ENCODE measurements at regions not wholly inside any gene's neighbourhood (a gene's known extent, or its start where the extent isn't known, plus 50 kb on each side); places are given as distances from the start of the nearest gene placed in this dataset.
"Not testable (repeated sequence)": the region's sequence is repeated elsewhere in the genome, so short reads cannot be mapped to it uniquely, and the experiment has no call there.

- H3K27me3 Mint-ChIP-seq = no peaks in the 10 kb centered on the region
- Histone ChIP-seq H3K4me1 (ENCODE audit: control insufficient read depth, insufficient read depth, low read length, poor library complexity, severe bottlenecking) (no peaks in the 10 kb centered on the region), H3K27ac (ENCODE audit: insufficient read depth, low read length, poor library complexity, severe bottlenecking) (no peak overlapping the region), H3K27me3 (ENCODE audit: control insufficient read depth, insufficient read depth, low read length) (no peaks in the 10 kb centered on the region), H3K36me3 (ENCODE audit: control insufficient read depth, insufficient read depth, low read length) (no peaks in the 10 kb centered on the region), H3K9me3 (ENCODE audit: control insufficient read depth in 2 of 2, low read length in 2 of 2) (peaks cover 0 to 6% of the 10 kb centered on the region in 2 experiments), H3K4me3 (ENCODE audit: low read depth, low read length) (no peak overlapping the region)
- H3K4me1 Mint-ChIP-seq = no peaks in the 10 kb centered on the region
- H3K4me3 Mint-ChIP-seq = no peak overlapping the region
- H3K36me3 Mint-ChIP-seq = no peaks in the 10 kb centered on the region
- ATAC-seq (ENCODE audit: low read depth in 2 of 2) (no peak), DNase-seq (no peak)
- H3K27ac Mint-ChIP-seq = no peak overlapping the region
- peaks cover 0 to 12% (median 8%) of the 10 kb centered on the region in 7 donors for H3K9me3 Mint-ChIP-seq
These were observed 443.4 kb upstream of the ST8SIA4 start for GRCh38 chr5:101346447-101346846.

- H3K4me3 ChIP-seq (ENCODE audit: low read depth, low read length) = no peak overlapping the region
- no peaks in the 10 kb centered on the region for H3K9me3 ChIP-seq (ENCODE audit: control insufficient read depth in 2 of 2, low read length in 2 of 2)
- no peaks in the 10 kb centered on the region for H3K27me3 Mint-ChIP-seq
- no peaks in the 10 kb centered on the region for H3K4me1 ChIP-seq (ENCODE audit: control insufficient read depth, insufficient read depth, low read length, poor library complexity, severe bottlenecking)
- no peaks in the 10 kb centered on the region for H3K36me3 ChIP-seq (ENCODE audit: control insufficient read depth, insufficient read depth, low read length)
- ATAC-seq (ENCODE audit: low read depth in 2 of 2) (no peak), DNase-seq (no peak)
- no peaks in the 10 kb centered on the region for H3K36me3 Mint-ChIP-seq
- H3K27ac ChIP-seq (ENCODE audit: insufficient read depth, low read length, poor library complexity, severe bottlenecking) = no peak overlapping the region
- no peaks in the 10 kb centered on the region for H3K27me3 ChIP-seq (ENCODE audit: control insufficient read depth, insufficient read depth, low read length)
- H3K9me3 Mint-ChIP-seq = peaks cover 0 to 4% (median 4%) of the 10 kb centered on the region in 7 donors
- no peaks in the 10 kb centered on the region for H3K4me1 Mint-ChIP-seq
- H3K4me3 Mint-ChIP-seq = no peak overlapping the region
- H3K27ac Mint-ChIP-seq = no peak overlapping the region
These were observed 435.1 kb upstream of the ST8SIA4 start for GRCh38 chr5:101338226-101338625.

GRCh38 chr5:101327816-101328215 lies 424.7 kb upstream of the ST8SIA4 start:
- no peak overlapping the region for H3K4me3 Mint-ChIP-seq
- H3K9me3 Mint-ChIP-seq = peaks cover 0 to 6% (median 3%) of the 10 kb centered on the region in 7 donors
- H3K36me3 Mint-ChIP-seq = no peaks in the 10 kb centered on the region
- Histone ChIP-seq H3K36me3 (ENCODE audit: control insufficient read depth, insufficient read depth, low read length) (no peaks in the 10 kb centered on the region), H3K4me3 (ENCODE audit: low read depth, low read length) (no peak overlapping the region), H3K27me3 (ENCODE audit: control insufficient read depth, insufficient read depth, low read length) (no peaks in the 10 kb centered on the region), H3K4me1 (ENCODE audit: control insufficient read depth, insufficient read depth, low read length, poor library complexity, severe bottlenecking) (no peaks in the 10 kb centered on the region), H3K9me3 (ENCODE audit: control insufficient read depth in 2 of 2, low read length in 2 of 2) (no peaks in the 10 kb centered on the region), H3K27ac (ENCODE audit: insufficient read depth, low read length, poor library complexity, severe bottlenecking) (no peak overlapping the region)
- H3K4me1 Mint-ChIP-seq = peaks cover 0 to 4% (median 0%) of the 10 kb centered on the region in 4 donors
- ATAC-seq (ENCODE audit: low read depth in 2 of 2) = no peak
- H3K27me3 Mint-ChIP-seq = peaks cover 5% of the 10 kb centered on the region
- DNase-seq = no peak
- no peak overlapping the region for H3K27ac Mint-ChIP-seq

GRCh38 chr5:101326766-101327165 lies 423.7 kb upstream of the ST8SIA4 start:
- Histone ChIP-seq H3K27ac (ENCODE audit: insufficient read depth, low read length, poor library complexity, severe bottlenecking) (no peak overlapping the region), H3K9me3 (ENCODE audit: control insufficient read depth in 2 of 2, low read length in 2 of 2) (no peaks in the 10 kb centered on the region), H3K27me3 (ENCODE audit: control insufficient read depth, insufficient read depth, low read length) (no peaks in the 10 kb centered on the region), H3K4me1 (ENCODE audit: control insufficient read depth, insufficient read depth, low read length, poor library complexity, severe bottlenecking) (no peaks in the 10 kb centered on the region), H3K36me3 (ENCODE audit: control insufficient read depth, insufficient read depth, low read length) (no peaks in the 10 kb centered on the region), H3K4me3 (ENCODE audit: low read depth, low read length) (no peak overlapping the region)
- Mint-ChIP-seq H3K27ac (no peak overlapping the region), H3K36me3 (no peaks in the 10 kb centered on the region), H3K4me1 (peaks cover 0 to 4% (median 0%) of the 10 kb centered on the region in 4 donors), H3K9me3 (peaks cover 0 to 6% (median 3%) of the 10 kb centered on the region in 7 donors), H3K4me3 (no peak overlapping the region), H3K27me3 (peaks cover 5% of the 10 kb centered on the region)
- DNase-seq = no peak
- ATAC-seq (ENCODE audit: low read depth in 2 of 2) = no peak

- H3K9me3 Mint-ChIP-seq; H3K27me3 Mint-ChIP-seq; DNase-seq; H3K27me3 ChIP-seq (ENCODE audit: control insufficient read depth, insufficient read depth, low read length); H3K4me3 ChIP-seq (ENCODE audit: low read depth, low read length); H3K9me3 ChIP-seq (ENCODE audit: control insufficient read depth in 2 of 2, low read length in 2 of 2); H3K27ac Mint-ChIP-seq; H3K4me1 ChIP-seq (ENCODE audit: control insufficient read depth, insufficient read depth, low read length, poor library complexity, severe bottlenecking); ATAC-seq (ENCODE audit: low read depth in 2 of 2); H3K4me3 Mint-ChIP-seq; H3K36me3 Mint-ChIP-seq; H3K27ac ChIP-seq (ENCODE audit: insufficient read depth, low read length, poor library complexity, severe bottlenecking); H3K36me3 ChIP-seq (ENCODE audit: control insufficient read depth, insufficient read depth, low read length); H3K4me1 Mint-ChIP-seq: not testable (repeated sequence)
These were observed 413.3 kb upstream of the ST8SIA4 start for GRCh38 chr5:101316401-101316800.

- DNase-seq = no peak
- Histone ChIP-seq H3K9me3 (ENCODE audit: control insufficient read depth in 2 of 2, low read length in 2 of 2) (no peaks in the 10 kb centered on the region), H3K36me3 (ENCODE audit: control insufficient read depth, insufficient read depth, low read length) (no peaks in the 10 kb centered on the region), H3K4me1 (ENCODE audit: control insufficient read depth, insufficient read depth, low read length, poor library complexity, severe bottlenecking) (no peaks in the 10 kb centered on the region), H3K27me3 (ENCODE audit: control insufficient read depth, insufficient read depth, low read length) (no peaks in the 10 kb centered on the region), H3K27ac (ENCODE audit: insufficient read depth, low read length, poor library complexity, severe bottlenecking) (no peak overlapping the region), H3K4me3 (ENCODE audit: low read depth, low read length) (no peak overlapping the region)
- no peaks in the 10 kb centered on the region for H3K27me3 Mint-ChIP-seq
- no peak overlapping the region for H3K27ac Mint-ChIP-seq
- ATAC-seq (ENCODE audit: low read depth in 2 of 2) = no peak
- H3K36me3 Mint-ChIP-seq = no peaks in the 10 kb centered on the region
- no peaks in the 10 kb centered on the region for H3K9me3 Mint-ChIP-seq
- no peaks in the 10 kb centered on the region for H3K4me1 Mint-ChIP-seq
- H3K4me3 Mint-ChIP-seq = no peak overlapping the region
These were observed 403.5 kb upstream of the ST8SIA4 start for GRCh38 chr5:101306391-101307137.

GRCh38 chr5:101296477-101296876 lies 393.4 kb upstream of the ST8SIA4 start:
- DNase-seq = no peak
- no peak overlapping the region for H3K27ac ChIP-seq (ENCODE audit: insufficient read depth, low read length, poor library complexity, severe bottlenecking)
- no peaks in the 10 kb centered on the region for H3K9me3 ChIP-seq (ENCODE audit: control insufficient read depth in 2 of 2, low read length in 2 of 2)
- Mint-ChIP-seq H3K27me3 (no peaks in the 10 kb centered on the region), H3K4me1 (no peaks in the 10 kb centered on the region), H3K9me3 (peaks cover 0 to 5% (median 0%) of the 10 kb centered on the region in 7 donors), H3K36me3 (no peaks in the 10 kb centered on the region), H3K27ac (no peak overlapping the region), H3K4me3 (no peak overlapping the region)
- H3K4me3 ChIP-seq (ENCODE audit: low read depth, low read length) = no peak overlapping the region
- no peaks in the 10 kb centered on the region for H3K36me3 ChIP-seq (ENCODE audit: control insufficient read depth, insufficient read depth, low read length)
- H3K27me3 ChIP-seq (ENCODE audit: control insufficient read depth, insufficient read depth, low read length) = no peaks in the 10 kb centered on the region
- no peaks in the 10 kb centered on the region for H3K4me1 ChIP-seq (ENCODE audit: control insufficient read depth, insufficient read depth, low read length, poor library complexity, severe bottlenecking)
- ATAC-seq (ENCODE audit: low read depth in 2 of 2) = no peak

- no peak overlapping the region for H3K4me3 ChIP-seq (ENCODE audit: low read depth, low read length)
- H3K36me3 Mint-ChIP-seq = no peaks in the 10 kb centered on the region
- no peaks in the 10 kb centered on the region for H3K27me3 Mint-ChIP-seq
- no peak overlapping the region for H3K27ac ChIP-seq (ENCODE audit: insufficient read depth, low read length, poor library complexity, severe bottlenecking)
- DNase-seq (no peak), ATAC-seq (ENCODE audit: low read depth in 2 of 2) (no peak)
- H3K27ac Mint-ChIP-seq = no peak overlapping the region
- H3K27me3 ChIP-seq (ENCODE audit: control insufficient read depth, insufficient read depth, low read length) = no peaks in the 10 kb centered on the region
- H3K9me3 ChIP-seq (ENCODE audit: control insufficient read depth in 2 of 2, low read length in 2 of 2) = no peaks in the 10 kb centered on the region
- H3K9me3 Mint-ChIP-seq = peaks cover 0 to 5% (median 0%) of the 10 kb centered on the region in 7 donors
- H3K4me1 ChIP-seq (ENCODE audit: control insufficient read depth, insufficient read depth, low read length, poor library complexity, severe bottlenecking) = no peaks in the 10 kb centered on the region
- no peak overlapping the region for H3K4me3 Mint-ChIP-seq
- no peaks in the 10 kb centered on the region for H3K36me3 ChIP-seq (ENCODE audit: control insufficient read depth, insufficient read depth, low read length)
- H3K4me1 Mint-ChIP-seq = no peaks in the 10 kb centered on the region
These were observed 389.1 kb upstream of the ST8SIA4 start for GRCh38 chr5:101292199-101292598.
